ENCODE measurements at regions not wholly inside any gene's neighbourhood (a gene's known extent, or its start where the extent isn't known, plus 50 kb on each side); places are given as distances from the start of the nearest gene placed in this dataset.

GRCh38 chr2:34949316-34949715, 1350.2 kb upstream of the FAM98A start:
- POLR2A ChIA-PET (ENCODE audit: unreplicated experiment), result no interaction called here

DNA sequence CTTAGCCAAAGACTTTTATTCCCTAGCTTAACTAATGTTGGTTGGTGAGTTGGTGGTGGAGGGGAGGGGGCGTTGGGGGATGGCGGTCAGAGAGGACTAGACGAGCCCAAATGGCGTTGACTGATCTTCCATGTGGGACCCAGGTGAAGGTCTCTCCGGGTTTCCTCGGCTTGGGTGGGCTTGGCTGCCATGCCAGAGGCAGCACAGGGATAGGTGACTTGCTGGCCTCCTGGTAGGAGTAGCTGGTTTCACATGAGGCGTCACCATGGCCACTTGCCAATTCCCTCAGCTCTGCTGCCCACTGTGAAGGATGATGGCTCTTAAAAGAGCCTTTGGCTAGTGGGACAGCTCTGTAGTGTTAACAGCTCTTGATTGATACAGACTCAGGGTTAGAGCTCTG, 1337.0 kb upstream of the FAM98A start:
- no peaks in the 10 kb centered on the region for H3K36me3 ChIP-seq (ENCODE audit: low read depth, low read length)
- no peak for TF ChIP-seq EZH2 (IDR thresholded peaks at IDR 0.05; ENCODE audit: low read length, unreplicated experiment)
- TF ChIP-seq CTCF (conservative IDR thresholded peaks at IDR 0.05; ENCODE audit: low read depth, low read length), result no peak
- TF ChIP-seq EZH2phosphoT487 (IDR thresholded peaks at IDR 0.05; ENCODE audit: borderline replicate concordance, low read length), result no peak
- H2AFZ ChIP-seq (ENCODE audit: low read length), result no peak overlapping the region
- H3K9ac ChIP-seq (ENCODE audit: low read length), result no peak overlapping the region
- no TSS peak for BruUV-seq (replicated peaks)
- H3K27me3 ChIP-seq (ENCODE audit: low read length), result no peaks in the 10 kb centered on the region
- no peaks in the 10 kb centered on the region for H3K4me1 ChIP-seq (ENCODE audit: insufficient read depth, low read length)
- H3K27ac ChIP-seq (ENCODE audit: low read length), result no peak overlapping the region
- H3F3A ChIP-seq (ENCODE audit: low read length, unreplicated experiment), result no peaks in the 10 kb centered on the region
- no peak overlapping the region for H3K4me2 ChIP-seq (ENCODE audit: low read length)
- no peaks in the 10 kb centered on the region for H3K9me3 ChIP-seq (ENCODE audit: low read length)
- ChIA-PET POLR2A (ENCODE audit: unreplicated experiment) (no interaction called here), CTCF (no interaction called here)
- H3K79me2 ChIP-seq (ENCODE audit: low read length), result no peaks in the 10 kb centered on the region
- H4K20me1 ChIP-seq (ENCODE audit: low read length), result no peaks in the 10 kb centered on the region
- ATAC-seq, result no peak
- no peak for DNase-seq
- intact Hi-C loops (cut with micrococcal nuclease), result no loop called here
- H3K9me2 ChIP-seq (replicated peaks; ENCODE audit: low read length), result no peaks in the 10 kb centered on the region
- H3K4me3 ChIP-seq (ENCODE audit: low read length), result no peak overlapping the region

More at GRCh38 chr2:34949316-34949715, 1350.2 kb upstream of the FAM98A start:
- CTCF ChIA-PET, result no interaction called here
- Histone ChIP-seq H2AFZ (ENCODE audit: low read length) (no peak overlapping the region), H3K9me2 (replicated peaks; ENCODE audit: low read length) (no peaks in the 10 kb centered on the region), H3K27ac (ENCODE audit: low read length) (no peak overlapping the region), H3K4me1 (ENCODE audit: insufficient read depth, low read length) (no peaks in the 10 kb centered on the region), H3K27me3 (ENCODE audit: low read length) (no peaks in the 10 kb centered on the region), H4K20me1 (ENCODE audit: low read length) (no peaks in the 10 kb centered on the region), H3K9me3 (ENCODE audit: low read length) (no peaks in the 10 kb centered on the region), H3K4me3 (ENCODE audit: low read length) (no peak overlapping the region), H3F3A (ENCODE audit: low read length, unreplicated experiment) (no peaks in the 10 kb centered on the region), H3K36me3 (ENCODE audit: low read depth, low read length) (no peaks in the 10 kb centered on the region), H3K9ac (ENCODE audit: low read length) (no peak overlapping the region), H3K79me2 (ENCODE audit: low read length) (no peaks in the 10 kb centered on the region), H3K4me2 (ENCODE audit: low read length) (no peak overlapping the region)
- TF ChIP-seq CTCF (conservative IDR thresholded peaks at IDR 0.05; ENCODE audit: low read depth, low read length) (no peak), EZH2 (IDR thresholded peaks at IDR 0.05; ENCODE audit: low read length, unreplicated experiment) (no peak), EZH2phosphoT487 (IDR thresholded peaks at IDR 0.05; ENCODE audit: borderline replicate concordance, low read length) (no peak)
- ATAC-seq (no peak), DNase-seq (no peak)
- BruUV-seq (replicated peaks), result no TSS peak
- intact Hi-C loops (cut with micrococcal nuclease), result no loop called here

DNA sequence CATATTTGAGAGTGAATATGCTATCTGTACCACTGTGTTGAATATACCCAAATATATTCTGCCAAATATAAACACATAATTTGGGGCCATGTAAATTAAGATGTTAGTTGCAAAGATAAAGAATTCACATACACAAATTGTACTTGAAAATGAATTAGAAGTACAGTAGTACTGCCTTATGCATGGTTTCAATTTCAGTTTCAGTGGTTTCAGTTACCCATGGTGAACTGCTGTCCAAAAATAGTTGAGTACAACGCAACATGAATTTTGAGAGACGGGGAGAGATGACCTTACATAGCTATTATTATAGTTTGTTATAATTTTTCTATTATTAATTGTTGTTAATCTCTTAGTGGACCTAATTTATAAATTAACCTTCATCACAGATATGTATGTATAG, 1313.0 kb upstream of the FAM98A start:
- ATAC-seq, result no peak
- POLR2A ChIA-PET (ENCODE audit: unreplicated experiment), result no interaction called here
- no peak overlapping the region for H3K27ac ChIP-seq (ENCODE audit: low read length)
- TF ChIP-seq EZH2 (IDR thresholded peaks at IDR 0.05; ENCODE audit: low read length, unreplicated experiment) (no peak), CTCF (conservative IDR thresholded peaks at IDR 0.05; ENCODE audit: low read depth, low read length) (no peak), EZH2phosphoT487 (IDR thresholded peaks at IDR 0.05; ENCODE audit: borderline replicate concordance, low read length) (no peak)
- no peak overlapping the region for H3K4me3 ChIP-seq (ENCODE audit: low read length)
- no peak for DNase-seq
- H3K9ac ChIP-seq (ENCODE audit: low read length), result no peak overlapping the region
- H3F3A ChIP-seq (ENCODE audit: low read length, unreplicated experiment), result no peaks in the 10 kb centered on the region
- H3K9me2 ChIP-seq (replicated peaks; ENCODE audit: low read length), result no peaks in the 10 kb centered on the region
- H3K27me3 ChIP-seq (ENCODE audit: low read length), result no peaks in the 10 kb centered on the region
- H4K20me1 ChIP-seq (ENCODE audit: low read length), result no peaks in the 10 kb centered on the region
- CTCF ChIA-PET, result no interaction called here
- H3K4me2 ChIP-seq (ENCODE audit: low read length), result no peak overlapping the region
- no peaks in the 10 kb centered on the region for H3K4me1 ChIP-seq (ENCODE audit: insufficient read depth, low read length)
- H2AFZ ChIP-seq (ENCODE audit: low read length), result no peak overlapping the region
- no peaks in the 10 kb centered on the region for H3K36me3 ChIP-seq (ENCODE audit: low read depth, low read length)
- BruUV-seq (replicated peaks), result no TSS peak
- H3K9me3 ChIP-seq (ENCODE audit: low read length), result no peaks in the 10 kb centered on the region
- H3K79me2 ChIP-seq (ENCODE audit: low read length), result no peaks in the 10 kb centered on the region
- intact Hi-C loops (cut with micrococcal nuclease), result no loop called here
